A549 (cell line): ENCODE measurements at regions not wholly inside any gene's neighbourhood (a gene's known extent, or its start where the extent isn't known, plus 50 kb on each side); places are given as distances from the start of the nearest gene placed in this dataset.

Experiments used
- ATAC-seq, 2 experiments: fragments of 200-7000 bp in 1 of 2; fragments of >200 bp in 1 of 2; cut with Nextera tagmentation in 1 of 2; cut with Tn5 transposase in 1 of 2; 3 replicates each; pipeline versions ENCODE4 v1.8.0 to v1.9.1; 2018 to 2020; ENCODE audit warnings: mild to moderate bottlenecking in 1 of 2, moderate library complexity in 1 of 2
- CTCF ChIA-PET: fragments of 300-600 bp; sonication (Branson Sonifier 250); formaldehyde crosslinking; extraction: SDS; loops from one replicate; lab custom pipeline; 2021; ENCODE audit warnings: antibody characterized with exemption, inconsistent platforms; lab: Yijun Ruan, JAX
- POLR2A ChIA-PET: fragments of 350-600 bp; formaldehyde crosslinking; extraction: SDS; loops from one replicate; lab custom pipeline; 2021; ENCODE audit warnings: antibody characterized with exemption, inconsistent platforms; lab: Yijun Ruan, JAX
- DNase-seq, 2 experiments: peaks; one replicate each; pipeline versions ENCODE4 v3.0.0 to v3.0.0-alpha.2; 2011 to 2016; ENCODE audit warnings: low read depth in 1 of 2, low spot score in 1 of 2
- FAIRE-seq: peaks from 2 replicates; lab custom pipeline; 2011; peaks lifted over from hg19 to GRCh38; lab: Jason Lieb, UNC
- H3K27ac ChIP-seq, 2 experiments: fragments of >200 bp; sonication (Bioruptor Twin); formaldehyde crosslinking; 3 replicates each; pipeline ENCODE4 v1.5.1; 2016 to 2017
- H3K4me1 ChIP-seq: fragments of >200 bp; sonication (Bioruptor Twin); formaldehyde crosslinking; 3 replicates; pipeline ENCODE4 v1.6.1; 2016
- H3K4me2 ChIP-seq: fragments of >200 bp; sonication (Bioruptor Twin); formaldehyde crosslinking; 3 replicates; pipeline ENCODE4 v1.6.1; 2016
- H3K4me3 ChIP-seq: fragments of >200 bp; sonication (Bioruptor Twin); formaldehyde crosslinking; 3 replicates; pipeline ENCODE4 v1.5.1; 2016
- H3K9me3 ChIP-seq: fragments of >200 bp; sonication (Bioruptor Twin); formaldehyde crosslinking; 3 replicates; pipeline ENCODE4 v1.6.1; 2016
- CBX2 ChIP-seq: fragments of 200-600 bp; sonication (generic); IDR thresholded peaks from 2 replicates; pipeline ENCODE4 v1.6.1; 2016; ENCODE audit warnings: low read depth, mild to moderate bottlenecking, borderline replicate concordance
- EHF ChIP-seq: fragments of 250-450 bp; sonication (Bioruptor Pico); IDR thresholded peaks from 2 replicates; pipeline ENCODE4 v1.5.0; 2020; ENCODE audit warnings: mild to moderate bottlenecking
- EP300 ChIP-seq, 2 experiments: fragments of >200 bp; sonication (Bioruptor Twin); formaldehyde crosslinking; IDR thresholded peaks; 2 replicates in 1 of 2; 3 replicates in 1 of 2; pipeline ENCODE4 v1.6.1; 2016 to 2017
- HDAC2 ChIP-seq: fragments of 200-600 bp; sonication (generic); IDR thresholded peaks from 2 replicates; pipeline ENCODE4 v1.6.1; 2016
- HOXB13 ChIP-seq: fragments of 250-450 bp; sonication (Bioruptor Pico); IDR thresholded peaks from 2 replicates; pipeline ENCODE4 v1.5.0; 2020; ENCODE audit warnings: low read depth, mild to moderate bottlenecking, moderate library complexity
- MAX ChIP-seq: IDR thresholded peaks from 2 replicates; pipeline ENCODE4 v1.6.1; 2012
- MYC ChIP-seq: IDR thresholded peaks from 2 replicates; pipeline ENCODE4 v1.6.1; 2012; ENCODE audit warnings: mild to moderate bottlenecking, inconsistent platforms, low read length, improper control_type of control experiment, borderline replicate concordance
- NFE2L2 ChIP-seq: fragments of 150-350 bp; conservative IDR thresholded peaks from 2 replicates; pipeline ENCODE4 v1.6.1; 2014; ENCODE audit warnings: low read length
- RAD21 ChIP-seq, 2 experiments: fragments of >200 bp in 1 of 2; sonication (Bioruptor Twin) in 1 of 2; formaldehyde crosslinking in 1 of 2; IDR thresholded peaks in 1 of 2; conservative IDR thresholded peaks in 1 of 2; 2 replicates in 1 of 2; 3 replicates in 1 of 2; pipeline ENCODE4 v1.6.1; 2012 to 2018; ENCODE audit warnings: inconsistent platforms in 1 of 2
- RARB ChIP-seq: fragments of 250-450 bp; sonication (Bioruptor Pico); IDR thresholded peaks from 2 replicates; pipeline ENCODE4 v1.8.0; 2021; ENCODE audit warnings: mild to moderate bottlenecking, moderate library complexity
- SMC3 ChIP-seq: fragments of >200 bp; sonication (Bioruptor Twin); formaldehyde crosslinking; IDR thresholded peaks from 3 replicates; pipeline ENCODE4 v1.6.1; 2018; ENCODE audit warnings: inconsistent platforms
- TFCP2L1 ChIP-seq: fragments of 250-450 bp; sonication (Bioruptor Pico); IDR thresholded peaks from 2 replicates; pipeline ENCODE4 v1.5.0; 2021; ENCODE audit warnings: mild to moderate bottlenecking
- WGBS: methylation state at CpG from one replicate; pipeline ENCODE4 v1.1.6; 2017; ENCODE audit errors: missing lambda C conversion rate; 5-methylcytosine and 5-hydroxymethylcytosine counted together
- TF ChIP-seq, protein P1 (sequence below): IDR thresholded peaks from 2 replicates; pipeline ENCODE4 v1.6.1; 2012
- TF ChIP-seq, protein P2 (sequence below): fragments of 250-450 bp; sonication (Bioruptor Pico); IDR thresholded peaks from 2 replicates; pipeline ENCODE4 v1.5.0; 2020; ENCODE audit warnings: low read depth, mild to moderate bottlenecking, moderate library complexity
- TF ChIP-seq, protein P3 (sequence below): fragments of 450-650 bp; IDR thresholded peaks from 2 replicates; pipeline ENCODE4 v1.6.1; 2014; ENCODE audit warnings: antibody characterized with exemption
- TF ChIP-seq, protein P4 (sequence below): fragments of >200 bp; sonication (Bioruptor Twin); formaldehyde crosslinking; IDR thresholded peaks from 3 replicates; pipeline ENCODE4 v1.5.1; 2016

DNA sequence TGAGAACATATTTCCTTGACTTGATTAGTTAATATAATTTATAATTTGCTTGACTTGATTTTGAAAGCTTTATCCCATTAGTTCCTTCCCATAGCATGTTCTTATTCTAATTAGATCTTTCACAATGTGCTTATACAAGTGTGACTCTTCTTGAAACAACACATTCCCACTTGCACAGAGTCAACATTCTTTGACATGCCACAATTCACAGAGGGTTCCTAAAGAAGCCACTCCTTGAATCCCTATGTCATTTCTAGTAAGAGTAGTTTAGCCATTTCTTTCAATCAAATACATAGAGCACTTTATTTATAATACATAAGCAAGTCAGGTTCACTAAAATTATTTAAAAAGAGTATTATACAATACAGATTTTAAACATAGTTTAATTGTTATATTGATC lies 228.9 kb upstream of the GRID2 start:
- Histone ChIP-seq H3K4me2 (no peak overlapping the region), H3K27ac (no peak overlapping the region), H3K4me1 (no peaks in the 10 kb centered on the region), H3K9me3 (no peaks in the 10 kb centered on the region; the same call in 2 of the 3 replicates), H3K4me3 (no peak overlapping the region)
- FAIRE-seq (no peak), ATAC-seq (no peak), DNase-seq (no peak)
- ChIA-PET CTCF (no interaction called here), POLR2A (no interaction called here)
- TF ChIP-seq MAX (no peak), EHF (CRISPR knock-in tag) (no peak), NFE2L2 (no peak), RARB (CRISPR knock-in tag) (no peak), MYC (no peak), CBX2 (no peak)
- TF ChIP-seq, protein P1, sequence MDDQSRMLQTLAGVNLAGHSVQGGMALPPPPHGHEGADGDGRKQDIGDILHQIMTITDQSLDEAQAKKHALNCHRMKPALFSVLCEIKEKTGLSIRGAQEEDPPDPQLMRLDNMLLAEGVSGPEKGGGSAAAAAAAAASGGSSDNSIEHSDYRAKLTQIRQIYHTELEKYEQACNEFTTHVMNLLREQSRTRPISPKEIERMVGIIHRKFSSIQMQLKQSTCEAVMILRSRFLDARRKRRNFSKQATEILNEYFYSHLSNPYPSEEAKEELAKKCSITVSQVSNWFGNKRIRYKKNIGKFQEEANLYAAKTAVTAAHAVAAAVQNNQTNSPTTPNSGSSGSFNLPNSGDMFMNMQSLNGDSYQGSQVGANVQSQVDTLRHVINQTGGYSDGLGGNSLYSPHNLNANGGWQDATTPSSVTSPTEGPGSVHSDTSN, result no peak
- TF ChIP-seq, protein P2, sequence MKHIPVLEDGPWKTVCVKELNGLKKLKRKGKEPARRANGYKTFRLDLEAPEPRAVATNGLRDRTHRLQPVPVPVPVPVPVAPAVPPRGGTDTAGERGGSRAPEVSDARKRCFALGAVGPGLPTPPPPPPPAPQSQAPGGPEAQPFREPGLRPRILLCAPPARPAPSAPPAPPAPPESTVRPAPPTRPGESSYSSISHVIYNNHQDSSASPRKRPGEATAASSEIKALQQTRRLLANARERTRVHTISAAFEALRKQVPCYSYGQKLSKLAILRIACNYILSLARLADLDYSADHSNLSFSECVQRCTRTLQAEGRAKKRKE (CRISPR knock-in tag), result no peak

- ChIA-PET CTCF (no interaction called here), POLR2A (no interaction called here)
- TF ChIP-seq TFCP2L1 (CRISPR knock-in tag) (no peak), CBX2 (no peak), EP300 (IDR thresholded peaks at IDR 0.05) (no peak)
- TF ChIP-seq, protein P3, sequence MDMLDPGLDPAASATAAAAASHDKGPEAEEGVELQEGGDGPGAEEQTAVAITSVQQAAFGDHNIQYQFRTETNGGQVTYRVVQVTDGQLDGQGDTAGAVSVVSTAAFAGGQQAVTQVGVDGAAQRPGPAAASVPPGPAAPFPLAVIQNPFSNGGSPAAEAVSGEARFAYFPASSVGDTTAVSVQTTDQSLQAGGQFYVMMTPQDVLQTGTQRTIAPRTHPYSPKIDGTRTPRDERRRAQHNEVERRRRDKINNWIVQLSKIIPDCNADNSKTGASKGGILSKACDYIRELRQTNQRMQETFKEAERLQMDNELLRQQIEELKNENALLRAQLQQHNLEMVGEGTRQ, result no peak
- TF ChIP-seq, protein P1, result no peak
- 73% methylated on average over 7 of the region's 7 CpGs for WGBS
- Histone ChIP-seq H3K4me1 (no peaks in the 10 kb centered on the region), H3K27ac (no peak overlapping the region), H3K4me3 (no peak overlapping the region), H3K4me2 (peak overlapping the region; percentile 44; the same call in 2 of the 3 replicates), H3K9me3 (no peaks in the 10 kb centered on the region)
- FAIRE-seq, result no peak
- no peak for ATAC-seq
- DNase-seq, result no peak
Measured at GRCh38 chr4:92090887-92091286, 212.9 kb upstream of the GRID2 start.

GRCh38 chr4:92091335-92091734 lies 212.4 kb upstream of the GRID2 start:
- H3K4me2 ChIP-seq, result peak overlapping the region; percentile 44; the same call in 2 of the 3 replicates
- H3K27ac ChIP-seq, result no peak overlapping the region
- FAIRE-seq (no peak), ATAC-seq (peak in 1 of 2 experiments; percentile 77; a peak in 3 of 6 replicates), DNase-seq (peak in 1 of 2 experiments; percentile 30)
- ChIA-PET POLR2A (no interaction called here), CTCF (no interaction called here)
- H3K4me3 ChIP-seq, result no peak overlapping the region
- H3K4me1 ChIP-seq, result no peaks in the 10 kb centered on the region
- TF ChIP-seq SMC3 (peak; percentile 25; the same call in 1 of the 3 replicates), RAD21 (conservative IDR thresholded peaks at IDR 0.05 in 1 of 2, IDR thresholded peaks at IDR 0.05 in 1 of 2) (peak in 1 of 2 experiments; percentile 29; a peak in 1 of 5 replicates), HDAC2 (no peak)
- no peaks in the 10 kb centered on the region for H3K9me3 ChIP-seq
- WGBS, result 4% methylated on average over 6 of the region's 6 CpGs

DNA sequence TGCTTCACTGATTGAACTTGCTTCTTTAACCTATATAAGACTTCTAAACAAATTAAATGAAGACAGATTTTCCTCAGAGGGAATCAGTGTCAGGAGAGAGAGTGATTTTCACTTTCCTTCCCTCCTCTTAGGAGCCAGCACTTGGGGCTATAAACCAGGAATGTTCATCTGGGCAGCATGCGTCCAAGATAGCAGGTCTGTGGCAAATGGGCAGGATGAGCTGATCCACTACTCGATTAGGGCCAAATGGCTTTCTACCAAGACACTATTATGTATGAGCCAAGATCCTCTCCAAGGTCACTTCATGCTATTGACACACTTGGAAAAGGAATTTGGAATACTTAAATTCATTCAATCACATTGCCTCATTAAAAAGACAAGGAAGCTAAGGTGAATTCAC lies 203.9 kb upstream of the GRID2 start:
- Histone ChIP-seq H3K4me3 (no peak overlapping the region), H3K4me2 (no peak overlapping the region), H3K27ac (no peak overlapping the region), H3K4me1 (no peaks in the 10 kb centered on the region), H3K9me3 (no peaks in the 10 kb centered on the region)
- WGBS, result 0% methylated on average over 2 of the region's 2 CpGs
- no peak for DNase-seq
- CTCF ChIA-PET, result no interaction called here
- FAIRE-seq, result no peak
- TF ChIP-seq HOXB13 (CRISPR knock-in tag) (no peak), EHF (CRISPR knock-in tag) (no peak)
- TF ChIP-seq, protein P4, sequence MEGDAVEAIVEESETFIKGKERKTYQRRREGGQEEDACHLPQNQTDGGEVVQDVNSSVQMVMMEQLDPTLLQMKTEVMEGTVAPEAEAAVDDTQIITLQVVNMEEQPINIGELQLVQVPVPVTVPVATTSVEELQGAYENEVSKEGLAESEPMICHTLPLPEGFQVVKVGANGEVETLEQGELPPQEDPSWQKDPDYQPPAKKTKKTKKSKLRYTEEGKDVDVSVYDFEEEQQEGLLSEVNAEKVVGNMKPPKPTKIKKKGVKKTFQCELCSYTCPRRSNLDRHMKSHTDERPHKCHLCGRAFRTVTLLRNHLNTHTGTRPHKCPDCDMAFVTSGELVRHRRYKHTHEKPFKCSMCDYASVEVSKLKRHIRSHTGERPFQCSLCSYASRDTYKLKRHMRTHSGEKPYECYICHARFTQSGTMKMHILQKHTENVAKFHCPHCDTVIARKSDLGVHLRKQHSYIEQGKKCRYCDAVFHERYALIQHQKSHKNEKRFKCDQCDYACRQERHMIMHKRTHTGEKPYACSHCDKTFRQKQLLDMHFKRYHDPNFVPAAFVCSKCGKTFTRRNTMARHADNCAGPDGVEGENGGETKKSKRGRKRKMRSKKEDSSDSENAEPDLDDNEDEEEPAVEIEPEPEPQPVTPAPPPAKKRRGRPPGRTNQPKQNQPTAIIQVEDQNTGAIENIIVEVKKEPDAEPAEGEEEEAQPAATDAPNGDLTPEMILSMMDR, result no peak
- POLR2A ChIA-PET, result no interaction called here
- ATAC-seq, result no peak
